SK-N-SH treated with all-trans-retinoic acid at 6 μM for 48 hours (cell line): ENCODE measurements at regions not wholly inside any gene's neighbourhood (a gene's known extent, or its start where the extent isn't known, plus 50 kb on each side); places are given as distances from the start of the nearest gene placed in this dataset.

ENCODE experiments used
- ATAC-seq: fragments of 200-7000 bp; cut with Tn5 transposase; 3 replicates; pipeline ENCODE4 v1.9.1; 2020; ENCODE audit warnings: mild to moderate bottlenecking, moderate library complexity
- ARNTL ChIP-seq: fragments of 450-650 bp; formaldehyde crosslinking; IDR thresholded peaks from 2 replicates; pipeline ENCODE4 v1.5.0; 2020; ENCODE audit warnings: low read depth, mild to moderate bottlenecking, moderate library complexity, borderline replicate concordance
- BACH2 ChIP-seq: fragments of 250-450 bp; sonication (Bioruptor Pico); IDR thresholded peaks from 2 replicates; pipeline ENCODE4 v1.9.0; 2021; ENCODE audit warnings: mild to moderate bottlenecking, borderline replicate concordance
- CSDC2 ChIP-seq: fragments of 250-450 bp; sonication (Bioruptor Pico); IDR thresholded peaks from 2 replicates; pipeline ENCODE4 v1.5.0; 2020; ENCODE audit warnings: mild to moderate bottlenecking, moderate library complexity
- CSRNP3 ChIP-seq: fragments of 250-450 bp; sonication (Bioruptor Pico); IDR thresholded peaks from 2 replicates; pipeline ENCODE4 v1.5.1; 2021; ENCODE audit warnings: mild to moderate bottlenecking, moderate library complexity
- ESRRG ChIP-seq: fragments of 250-450 bp; sonication (Bioruptor Pico); IDR thresholded peaks from 2 replicates; pipeline ENCODE4 v1.6.1; 2021; ENCODE audit warnings: mild to moderate bottlenecking
- GLIS3 ChIP-seq: fragments of 250-450 bp; sonication (Bioruptor Pico); IDR thresholded peaks from 2 replicates; pipeline ENCODE4 v1.5.0; 2020; ENCODE audit warnings: mild to moderate bottlenecking, moderate library complexity
- ISL1 ChIP-seq: fragments of 250-450 bp; sonication (Bioruptor Pico); IDR thresholded peaks from 2 replicates; pipeline ENCODE4 v2.1.2; 2022; ENCODE audit warnings: mild to moderate bottlenecking, moderate library complexity
- OSR1 ChIP-seq: fragments of 250-450 bp; sonication (Bioruptor Pico); IDR thresholded peaks from 2 replicates; pipeline ENCODE4 v1.8.0; 2022; ENCODE audit warnings: moderate library complexity, mild to moderate bottlenecking, inconsistent platforms
- PATZ1 ChIP-seq: fragments of 250-450 bp; sonication (Bioruptor Pico); IDR thresholded peaks from 2 replicates; pipeline ENCODE4 v1.8.0; 2020; ENCODE audit warnings: mild to moderate bottlenecking, moderate library complexity, borderline replicate concordance
- POU6F1 ChIP-seq: fragments of 250-450 bp; sonication (Bioruptor Pico); IDR thresholded peaks from 2 replicates; pipeline ENCODE4 v1.8.0; 2021; ENCODE audit warnings: low read depth, mild to moderate bottlenecking, moderate library complexity, borderline replicate concordance
- RARB ChIP-seq: fragments of 250-450 bp; sonication (Bioruptor Pico); IDR thresholded peaks from 2 replicates; pipeline ENCODE4 v1.8.0; 2021; ENCODE audit warnings: mild to moderate bottlenecking, moderate library complexity
- SNAI2 ChIP-seq: fragments of 250-450 bp; sonication (Bioruptor Pico); IDR thresholded peaks from 2 replicates; pipeline ENCODE4 v1.5.0; 2020; ENCODE audit warnings: mild to moderate bottlenecking, moderate library complexity
- TSHZ2 ChIP-seq: fragments of 250-450 bp; sonication (Bioruptor Pico); IDR thresholded peaks from 2 replicates; pipeline ENCODE4 v1.5.0; 2020; ENCODE audit warnings: mild to moderate bottlenecking, moderate library complexity
- ZC3H10 ChIP-seq: fragments of 250-450 bp; sonication (Bioruptor Pico); IDR thresholded peaks from 2 replicates; pipeline ENCODE4 v1.5.1; 2021; ENCODE audit warnings: mild to moderate bottlenecking, moderate library complexity
- ZFP30 ChIP-seq: fragments of 450-650 bp; formaldehyde crosslinking; IDR thresholded peaks from 2 replicates; pipeline ENCODE4 v1.5.0; 2022; ENCODE audit warnings: mild to moderate bottlenecking, moderate library complexity
- ZNF565 ChIP-seq: fragments of 450-650 bp; formaldehyde crosslinking; conservative IDR thresholded peaks from 2 replicates; pipeline ENCODE4 v1.5.0; 2020; ENCODE audit warnings: low read depth, mild to moderate bottlenecking, moderate library complexity
- ZNF70 ChIP-seq: fragments of 450-650 bp; formaldehyde crosslinking; IDR thresholded peaks from 2 replicates; pipeline ENCODE4 v1.5.0; 2020; ENCODE audit warnings: mild to moderate bottlenecking, moderate library complexity
- ZNF8 ChIP-seq: fragments of 450-650 bp; formaldehyde crosslinking; IDR thresholded peaks from 2 replicates; pipeline ENCODE4 v1.5.0; 2020; ENCODE audit warnings: mild to moderate bottlenecking, moderate library complexity

- ATAC-seq, result no peak
- no peak for TF ChIP-seq RARB
These were observed 205.4 kb upstream of the BMP2 start for GRCh38 chr20:6562111-6562510.

GRCh38 chr20:6560978-6561377, 206.5 kb upstream of the BMP2 start:
- TF ChIP-seq ZNF8 (CRISPR knock-in tag) (no peak), PATZ1 (CRISPR knock-in tag) (no peak), CSRNP3 (CRISPR knock-in tag) (no peak), GLIS3 (CRISPR knock-in tag) (no peak), ZNF565 (CRISPR knock-in tag) (no peak), ZFP30 (CRISPR knock-in tag) (no peak), TSHZ2 (no peak), CSDC2 (CRISPR knock-in tag) (no peak), ESRRG (CRISPR knock-in tag) (no peak), OSR1 (CRISPR knock-in tag) (no peak), ZNF70 (CRISPR knock-in tag) (no peak), ARNTL (CRISPR knock-in tag) (no peak), POU6F1 (CRISPR knock-in tag) (no peak)
- ATAC-seq, result no peak

GRCh38 chr20:6559791-6560190, 207.7 kb upstream of the BMP2 start:
- TF ChIP-seq ZNF70 (CRISPR knock-in tag), result no peak
- no peak for TF ChIP-seq ISL1 (CRISPR knock-in tag)
- no peak for TF ChIP-seq BACH2 (CRISPR knock-in tag)
- no peak for TF ChIP-seq SNAI2 (CRISPR knock-in tag)
- TF ChIP-seq CSRNP3 (CRISPR knock-in tag), result no peak
- no peak for TF ChIP-seq PATZ1 (CRISPR knock-in tag)
- TF ChIP-seq GLIS3 (CRISPR knock-in tag), result no peak
- no peak for TF ChIP-seq ZC3H10 (CRISPR knock-in tag)

More at GRCh38 chr20:6559791-6560190, 207.7 kb upstream of the BMP2 start:
- no peak for ATAC-seq
